Ascending aorta (tissue), 2 donors: ENCODE measurements at regions not wholly inside any gene's neighbourhood (a gene's known extent, or its start where the extent isn't known, plus 50 kb on each side); places are given as distances from the start of the nearest gene placed in this dataset.

ENCODE experiments used
- DNase-seq, 2 donors: peaks; one replicate each; pipeline ENCODE4 v3.0.0-alpha.2; 2019; ENCODE audit warnings: low spot score in 2 of 2
- H3K27ac ChIP-seq, 2 donors: fragments of 200-600 bp; sonication (generic); one replicate each; pipeline ENCODE4 v1.5.1; 2016 to 2017; ENCODE audit warnings: mild to moderate bottlenecking in 1 of 2
- H3K27me3 ChIP-seq: fragments of 200-600 bp; sonication (generic); one replicate; pipeline ENCODE4 v1.5.1; 2017
- H3K36me3 ChIP-seq, 2 donors: fragments of 200-600 bp; sonication (generic); one replicate each; pipeline ENCODE4 v1.5.1; 2016
- H3K4me1 ChIP-seq, 2 donors: fragments of 200-600 bp; sonication (generic); one replicate each; pipeline ENCODE4 v1.5.1; 2016 to 2017; ENCODE audit warnings: mild to moderate bottlenecking in 1 of 2
- H3K4me3 ChIP-seq, 2 donors: fragments of 200-600 bp; sonication (generic); one replicate each; pipeline ENCODE4 v1.5.1; 2016 to 2017; ENCODE audit warnings: mild to moderate bottlenecking in 1 of 2
- H3K9me3 ChIP-seq, 2 donors: fragments of 200-600 bp; sonication (generic); one replicate each; pipeline ENCODE4 v1.5.1; 2016
- intact Hi-C: fragments of 100-400 bp; cut with DNase I; formaldehyde crosslinking; loops from one replicate; pipeline ENCODE4 v1.15.1; 2023
- TF ChIP-seq, protein P1 (sequence below), 3 experiments: fragments of 200-600 bp in 2 of 3; fragments of 450-650 bp in 1 of 3; sonication (generic) in 2 of 3; IDR thresholded peaks; one replicate each; pipeline ENCODE4 v1.5.1; 2016 to 2019; ENCODE audit warnings: antibody characterized with exemption in 3 of 3, mild to moderate bottlenecking in 1 of 3, moderate library complexity in 1 of 3

GRCh38 chr2:204468746-204469429 is 76.4 kb upstream of the PARD3B start:
- TF ChIP-seq, protein P1, sequence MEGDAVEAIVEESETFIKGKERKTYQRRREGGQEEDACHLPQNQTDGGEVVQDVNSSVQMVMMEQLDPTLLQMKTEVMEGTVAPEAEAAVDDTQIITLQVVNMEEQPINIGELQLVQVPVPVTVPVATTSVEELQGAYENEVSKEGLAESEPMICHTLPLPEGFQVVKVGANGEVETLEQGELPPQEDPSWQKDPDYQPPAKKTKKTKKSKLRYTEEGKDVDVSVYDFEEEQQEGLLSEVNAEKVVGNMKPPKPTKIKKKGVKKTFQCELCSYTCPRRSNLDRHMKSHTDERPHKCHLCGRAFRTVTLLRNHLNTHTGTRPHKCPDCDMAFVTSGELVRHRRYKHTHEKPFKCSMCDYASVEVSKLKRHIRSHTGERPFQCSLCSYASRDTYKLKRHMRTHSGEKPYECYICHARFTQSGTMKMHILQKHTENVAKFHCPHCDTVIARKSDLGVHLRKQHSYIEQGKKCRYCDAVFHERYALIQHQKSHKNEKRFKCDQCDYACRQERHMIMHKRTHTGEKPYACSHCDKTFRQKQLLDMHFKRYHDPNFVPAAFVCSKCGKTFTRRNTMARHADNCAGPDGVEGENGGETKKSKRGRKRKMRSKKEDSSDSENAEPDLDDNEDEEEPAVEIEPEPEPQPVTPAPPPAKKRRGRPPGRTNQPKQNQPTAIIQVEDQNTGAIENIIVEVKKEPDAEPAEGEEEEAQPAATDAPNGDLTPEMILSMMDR (IDR thresholded peaks at IDR 0.05), result no peak
- H3K9me3 ChIP-seq, result no peaks in the 10 kb centered on the region
- H3K36me3 ChIP-seq, result no peaks in the 10 kb centered on the region
- intact Hi-C loops, result no loop called here
- H3K27me3 ChIP-seq, result no peaks in the 10 kb centered on the region
- no peak overlapping the region for H3K27ac ChIP-seq
- no peak for DNase-seq
- H3K4me3 ChIP-seq, result no peak overlapping the region
- H3K4me1 ChIP-seq, result peaks cover 0 to 5% of the 10 kb centered on the region in 2 donors

GRCh38 chr2:204470178-204470620 is 75.1 kb upstream of the PARD3B start:
- Histone ChIP-seq H3K27me3 (no peaks in the 10 kb centered on the region), H3K27ac (no peak overlapping the region), H3K9me3 (no peaks in the 10 kb centered on the region), H3K36me3 (no peaks in the 10 kb centered on the region), H3K4me3 (no peak overlapping the region), H3K4me1 (peaks cover 0 to 5% of the 10 kb centered on the region in 2 donors)
- TF ChIP-seq, protein P1 (IDR thresholded peaks at IDR 0.05), result no peak
- DNase-seq, result no peak
- intact Hi-C loops, result no loop called here

DNA sequence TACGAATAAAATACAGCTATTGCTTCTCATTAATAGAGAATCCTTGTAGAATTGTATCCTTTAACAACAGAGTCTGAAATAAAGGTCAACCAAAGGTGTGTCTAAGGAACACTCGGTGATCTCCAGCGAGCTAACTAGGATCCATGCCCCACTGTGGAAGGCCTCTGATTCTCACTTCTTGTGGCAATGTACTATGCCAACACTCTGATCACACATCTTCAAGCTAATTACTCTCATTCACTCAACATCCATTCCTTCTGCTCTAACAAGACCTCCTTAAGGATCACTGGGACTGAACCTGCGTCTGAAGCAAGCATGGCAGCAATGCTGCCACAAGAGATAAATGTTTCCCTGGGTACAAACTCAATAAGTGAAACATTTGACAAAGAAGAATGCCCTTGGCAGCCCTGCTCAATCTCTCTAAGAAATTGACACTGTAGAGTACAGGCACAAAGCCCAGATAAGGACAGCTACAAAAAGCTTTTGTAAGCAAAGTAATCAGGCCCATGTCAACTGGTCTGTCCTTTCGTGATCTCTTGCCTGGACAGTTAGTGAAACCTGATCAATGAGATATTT is 74.6 kb upstream of the PARD3B start:
- DNase-seq, result no peak
- Histone ChIP-seq H3K4me3 (no peak overlapping the region), H3K27ac (no peak overlapping the region), H3K27me3 (no peaks in the 10 kb centered on the region), H3K36me3 (no peaks in the 10 kb centered on the region), H3K9me3 (no peaks in the 10 kb centered on the region), H3K4me1 (peaks cover 0 to 5% of the 10 kb centered on the region in 2 donors)
- intact Hi-C loops, result no loop called here
- TF ChIP-seq, protein P1 (IDR thresholded peaks at IDR 0.05), result no peak

- H3K27ac ChIP-seq, result no peak overlapping the region
- H3K4me1 ChIP-seq, result peaks cover 0 to 5% of the 10 kb centered on the region in 2 donors
- TF ChIP-seq, protein P1 (IDR thresholded peaks at IDR 0.05), result no peak
- no peak for DNase-seq
- H3K27me3 ChIP-seq, result no peaks in the 10 kb centered on the region
- H3K36me3 ChIP-seq, result no peaks in the 10 kb centered on the region
- intact Hi-C loops, result no loop called here
- H3K9me3 ChIP-seq, result no peaks in the 10 kb centered on the region
- H3K4me3 ChIP-seq, result no peak overlapping the region
Observed at GRCh38 chr2:204472375-204472774, 72.9 kb upstream of the PARD3B start.

- Histone ChIP-seq H3K4me3 (no peak overlapping the region), H3K36me3 (no peaks in the 10 kb centered on the region), H3K9me3 (no peaks in the 10 kb centered on the region), H3K4me1 (peaks cover 0 to 5% of the 10 kb centered on the region in 2 donors), H3K27me3 (no peaks in the 10 kb centered on the region), H3K27ac (no peak overlapping the region)
- TF ChIP-seq, protein P1 (IDR thresholded peaks at IDR 0.05), result no peak
- intact Hi-C loops, result no loop called here
- no peak for DNase-seq
Observed at GRCh38 chr2:204473224-204473623, 72.1 kb upstream of the PARD3B start.
